ENCODE measurements at regions not wholly inside any gene's neighbourhood (a gene's known extent, or its start where the extent isn't known, plus 50 kb on each side); places are given as distances from the start of the nearest gene placed in this dataset.

- WGBS, 2 experiments (ENCODE audit: extremely low coverage in 1 of 2, insufficient coverage in 1 of 2, insufficient read length in 1 of 2, insufficient replicate concordance in 2 of 2, low coverage in 1 of 2, low lambda C conversion rate in 2 of 2, missing lambda C conversion rate in 1 of 2) = 88% methylated on average over 1 of the region's 1 CpG; no CpG with 5 or more reads in 1 of the 2 experiments
- no peak for FAIRE-seq
- TF ChIP-seq BACH1 (IDR thresholded peaks at IDR 0.05; ENCODE audit: low read length) = no peak
- TF ChIP-seq TAF1 (IDR thresholded peaks at IDR 0.05; ENCODE audit: low read depth, low read length) = no peak
- no peak for TF ChIP-seq SIX5 (IDR thresholded peaks at IDR 0.05; ENCODE audit: low read depth, low read length)
- no peak for TF ChIP-seq POLR2A (IDR thresholded peaks at IDR 0.05; ENCODE audit: control extremely low read depth in 1 of 2, low read depth in 2 of 2, low read length in 2 of 2)
- no peak for TF ChIP-seq GABPA (IDR thresholded peaks at IDR 0.05; ENCODE audit: borderline replicate concordance, insufficient read depth, low read length)
- TF ChIP-seq HDAC2 (IDR thresholded peaks at IDR 0.05; ENCODE audit: borderline replicate concordance in 1 of 2, low read depth in 2 of 2, low read length in 2 of 2) = no peak
- TF ChIP-seq EZH2 (IDR thresholded peaks at IDR 0.05; ENCODE audit: low read depth, low read length, severe bottlenecking) = no peak
- TF ChIP-seq CEBPB (IDR thresholded peaks at IDR 0.05; ENCODE audit: low read depth, low read length) = no peak
- no peak for TF ChIP-seq CTCF (IDR thresholded peaks at IDR 0.05; ENCODE audit: control extremely low read depth in 1 of 3, insufficient read depth in 1 of 3, low read depth in 1 of 3, low read length in 3 of 3)
- TF ChIP-seq RNF2 (IDR thresholded peaks at IDR 0.05; ENCODE audit: borderline replicate concordance, low read depth, low read length, missing control alignments, poor library complexity, severe bottlenecking) = no peak
- TF ChIP-seq POLR2AphosphoS5 (IDR thresholded peaks at IDR 0.05; ENCODE audit: low read depth, low read length) = no peak
- no peak for TF ChIP-seq KDM5A (IDR thresholded peaks at IDR 0.05; ENCODE audit: low read length)
- TF ChIP-seq BRCA1 (IDR thresholded peaks at IDR 0.05; ENCODE audit: low read depth, low read length) = no peak
These were observed 61.4 kb upstream of the PTGS2 start for GRCh38 chr1:186741640-186742039.

More at GRCh38 chr1:186741640-186742039, 61.4 kb upstream of the PTGS2 start:
- Histone ChIP-seq H3K36me3 (ENCODE audit: control insufficient read depth in 2 of 4, insufficient read depth in 4 of 4, low read length in 3 of 4) (no peaks in the 10 kb centered on the region), H3K4me1 (replicated peaks in 1 of 4; ENCODE audit: control insufficient read depth in 3 of 4, insufficient read depth in 4 of 4, low read length in 3 of 4) (no peaks in the 10 kb centered on the region), H3K56ac (replicated peaks; ENCODE audit: insufficient read length, low read depth, low read length) (no peak overlapping the region), H3K9me3 (ENCODE audit: insufficient read depth in 2 of 2, low read depth in 1 of 2, low read length in 1 of 2) (no peaks in the 10 kb centered on the region), H2BK5ac (ENCODE audit: low read depth, low read length) (no peak overlapping the region), H2BK20ac (ENCODE audit: low read length) (no peak overlapping the region), H3K79me2 (ENCODE audit: control insufficient read depth in 1 of 2, insufficient read depth in 2 of 2, low read length in 2 of 2) (no peaks in the 10 kb centered on the region), H3K4ac (replicated peaks; ENCODE audit: insufficient read length, low read depth, low read length) (no peak overlapping the region), H3K9ac (replicated peaks in 1 of 4; ENCODE audit: extremely low read depth in 1 of 4, low read depth in 3 of 4, low read length in 3 of 4) (no peak overlapping the region), H3K18ac (ENCODE audit: extremely low read depth, low read length) (no peak overlapping the region), H3K23me2 (ENCODE audit: low read depth, low read length) (no peaks in the 10 kb centered on the region), H2BK120ac (replicated peaks; ENCODE audit: low read depth, low read length) (no peak overlapping the region), H3K14ac (ENCODE audit: insufficient read length) (no peak overlapping the region), H4K91ac (replicated peaks; ENCODE audit: insufficient read length, low read length) (no peak overlapping the region), H2BK15ac (ENCODE audit: low read length) (no peak overlapping the region), H2BK12ac (ENCODE audit: low read depth, low read length) (no peak overlapping the region), H3K27me3 (replicated peaks in 1 of 4; ENCODE audit: control insufficient read depth in 3 of 4, extremely low read depth in 1 of 4, insufficient read depth in 3 of 4, low read length in 3 of 4) (no peaks in the 10 kb centered on the region), H3K4me3 (ENCODE audit: extremely low read depth in 1 of 4, insufficient read depth in 2 of 4, low read depth in 3 of 4, low read length in 4 of 4) (no peak overlapping the region), H3K23ac (ENCODE audit: insufficient read length) (no peak overlapping the region), H3K27ac (ENCODE audit: low read depth, low read length) (no peak overlapping the region), H2AK5ac (ENCODE audit: low read depth, low read length) (no peak overlapping the region), H3K79me1 (ENCODE audit: low read depth, low read length) (no peaks in the 10 kb centered on the region), H4K20me1 (replicated peaks in 1 of 2; ENCODE audit: control insufficient read depth in 1 of 2, insufficient read depth in 2 of 2, low read length in 2 of 2) (no peaks in the 10 kb centered on the region), H4K5ac (ENCODE audit: insufficient read length, low read depth, low read length) (no peak overlapping the region), H3K4me2 (ENCODE audit: insufficient read depth in 1 of 2, low read depth in 2 of 2, low read length in 2 of 2) (no peak overlapping the region), H2AFZ (ENCODE audit: low read length) (no peak overlapping the region), H4K8ac (ENCODE audit: extremely low read depth, insufficient read depth, low read length) (no peak overlapping the region)
- POLR2A ChIA-PET (ENCODE audit: partially characterized antibody) = no interaction called here
- DNase-seq (ENCODE audit: low read depth in 1 of 2, low spot score in 2 of 2) = no peak
- CTCF ChIA-PET (ENCODE audit: partially characterized antibody) = interaction anchor here (0.6 to 1.4 kb wide), 3 partner anchors 22 to 647 kb away, joined by 3 to 5 read pairs (median 3); no protein-coding TSS in a partner anchor

All from H1 (cell line).